Gastrocnemius medialis (tissue), 4 donors: ENCODE measurements at regions not wholly inside any gene's neighbourhood (a gene's known extent, or its start where the extent isn't known, plus 50 kb on each side); places are given as distances from the start of the nearest gene placed in this dataset.

ENCODE experiments used
- ATAC-seq, 2 donors: fragments of 150-250 bp; one replicate each; pipeline ENCODE4 v1.9.1; 2016
- DNase-seq, 2 donors: peaks; one replicate each; pipeline ENCODE4 v3.0.0-alpha.2; 2019
- H3K27ac ChIP-seq, 4 donors: fragments of 200-600 bp; sonication (generic); 1 replicate in 1 of 4; 2 replicates in 3 of 4; pipeline ENCODE4 v1.5.1; 2016 to 2018; ENCODE audit warnings: mild to moderate bottlenecking in 2 of 4, moderate library complexity in 1 of 4
- H3K27me3 ChIP-seq, 3 donors: fragments of 200-600 bp; sonication (generic) in 2 of 3; 1 replicate in 1 of 3; 2 replicates in 2 of 3; pipeline versions ENCODE4 v1.5.1 to v1.6.0; 2016 to 2019; ENCODE audit warnings: mild to moderate bottlenecking in 1 of 3, moderate library complexity in 1 of 3
- H3K36me3 ChIP-seq, 2 donors: fragments of 200-600 bp; sonication (generic) in 1 of 2; one replicate each; pipeline ENCODE4 v1.5.1; 2017 to 2018
- H3K4me1 ChIP-seq, 2 donors: fragments of 200-600 bp; sonication (generic) in 1 of 2; one replicate each; pipeline ENCODE4 v1.5.1; 2016 to 2017; ENCODE audit warnings: mild to moderate bottlenecking in 2 of 2
- H3K4me3 ChIP-seq, 4 donors: fragments of 200-600 bp; sonication (generic) in 3 of 4; 1 replicate in 1 of 4; 2 replicates in 3 of 4; pipeline ENCODE4 v1.5.1; 2016 to 2019; ENCODE audit warnings: mild to moderate bottlenecking in 2 of 4
- H3K9me3 ChIP-seq, 3 donors: fragments of 200-600 bp; sonication (generic) in 2 of 3; 1 replicate in 1 of 3; 2 replicates in 2 of 3; pipeline ENCODE4 v1.5.1; 2016 to 2019
- POLR2A ChIP-seq, 2 donors: fragments of 450-650 bp; IDR thresholded peaks; one replicate each; pipeline ENCODE4 v1.6.1; 2017; ENCODE audit warnings: antibody characterized with exemption in 2 of 2, mild to moderate bottlenecking in 2 of 2, moderate library complexity in 2 of 2
- in situ Hi-C, 4 donors: fragments of 200-750 bp; cut with MboI; loops; one replicate each; pipeline versions ENCODE4 v1.15.0 to v1.8.0; 2017; ENCODE audit warnings: low sequenced_read_pairs in 4 of 4
- intact Hi-C: fragments of 100-400 bp; cut with DNase I; formaldehyde crosslinking; loops from one replicate; pipeline ENCODE4 v1.15.1; 2023; ENCODE audit warnings: low total_unique reads
- TF ChIP-seq, protein P1 (sequence below), 5 experiments: fragments of 450-650 bp in 3 of 5; fragments of 200-600 bp in 2 of 5; sonication (generic) in 2 of 5; IDR thresholded peaks in 4 of 5; conservative IDR thresholded peaks in 1 of 5; 1 replicate in 4 of 5; 2 replicates in 1 of 5; pipeline ENCODE4 v1.5.1; 2016 to 2019; ENCODE audit warnings: antibody characterized with exemption in 5 of 5, mild to moderate bottlenecking in 3 of 5, moderate library complexity in 3 of 5

DNA sequence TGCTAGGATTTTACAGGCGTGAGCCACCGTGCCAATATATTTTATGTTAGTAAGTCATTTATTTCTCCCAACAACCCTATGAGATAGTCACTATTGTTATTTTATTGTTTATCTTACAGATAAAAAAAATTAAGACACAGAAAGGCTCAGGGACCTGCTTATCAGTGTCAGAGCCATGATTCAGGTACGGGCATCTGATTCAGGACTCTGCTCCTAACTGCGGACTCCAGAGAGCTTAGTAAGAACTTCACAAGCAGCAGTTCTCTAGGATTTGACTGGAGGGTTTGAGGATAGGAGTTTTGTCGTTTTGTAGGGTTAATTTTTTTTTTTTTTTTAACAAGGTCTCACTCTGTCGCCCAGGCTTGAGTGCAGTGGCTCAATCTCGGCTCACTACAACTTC lies 174.2 kb downstream of the BCL11A start:
- ATAC-seq, result no peak
- TF ChIP-seq, protein P1, sequence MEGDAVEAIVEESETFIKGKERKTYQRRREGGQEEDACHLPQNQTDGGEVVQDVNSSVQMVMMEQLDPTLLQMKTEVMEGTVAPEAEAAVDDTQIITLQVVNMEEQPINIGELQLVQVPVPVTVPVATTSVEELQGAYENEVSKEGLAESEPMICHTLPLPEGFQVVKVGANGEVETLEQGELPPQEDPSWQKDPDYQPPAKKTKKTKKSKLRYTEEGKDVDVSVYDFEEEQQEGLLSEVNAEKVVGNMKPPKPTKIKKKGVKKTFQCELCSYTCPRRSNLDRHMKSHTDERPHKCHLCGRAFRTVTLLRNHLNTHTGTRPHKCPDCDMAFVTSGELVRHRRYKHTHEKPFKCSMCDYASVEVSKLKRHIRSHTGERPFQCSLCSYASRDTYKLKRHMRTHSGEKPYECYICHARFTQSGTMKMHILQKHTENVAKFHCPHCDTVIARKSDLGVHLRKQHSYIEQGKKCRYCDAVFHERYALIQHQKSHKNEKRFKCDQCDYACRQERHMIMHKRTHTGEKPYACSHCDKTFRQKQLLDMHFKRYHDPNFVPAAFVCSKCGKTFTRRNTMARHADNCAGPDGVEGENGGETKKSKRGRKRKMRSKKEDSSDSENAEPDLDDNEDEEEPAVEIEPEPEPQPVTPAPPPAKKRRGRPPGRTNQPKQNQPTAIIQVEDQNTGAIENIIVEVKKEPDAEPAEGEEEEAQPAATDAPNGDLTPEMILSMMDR (IDR thresholded peaks at IDR 0.05 in 4 of 5, conservative IDR thresholded peaks at IDR 0.05 in 1 of 5), result no peak
- no peak for TF ChIP-seq POLR2A (IDR thresholded peaks at IDR 0.05)
- Histone ChIP-seq H3K27ac (no peak overlapping the region), H3K4me1 (no peaks in the 10 kb centered on the region), H3K36me3 (no peaks in the 10 kb centered on the region), H3K27me3 (no peaks in the 10 kb centered on the region), H3K9me3 (no peaks in the 10 kb centered on the region), H3K4me3 (no peak overlapping the region)
- intact Hi-C loops (no loop called here), in situ Hi-C loops (no loop called here)
- no peak for DNase-seq

DNA sequence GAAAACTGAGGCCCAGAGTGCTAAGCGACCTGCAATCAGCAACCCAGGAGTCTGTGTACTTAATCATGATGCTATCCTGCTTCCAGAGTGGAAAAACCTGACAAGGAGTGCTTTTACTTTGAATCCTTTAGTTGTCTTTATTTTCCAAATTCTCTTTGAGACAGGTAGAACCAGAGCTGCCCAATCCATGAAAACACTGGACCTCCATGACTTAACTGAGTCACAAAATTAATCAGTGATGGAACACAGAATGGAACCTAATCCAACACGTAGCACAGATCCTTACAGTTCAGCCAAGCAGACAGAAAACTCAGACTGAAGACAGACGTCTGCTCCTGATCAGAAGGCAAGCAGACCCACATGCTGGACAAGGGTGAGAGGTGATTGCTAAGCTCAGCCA lies 175.6 kb downstream of the BCL11A start:
- no peak overlapping the region for H3K4me3 ChIP-seq
- intact Hi-C loops (no loop called here), in situ Hi-C loops (no loop called here)
- H3K27me3 ChIP-seq, result no peaks in the 10 kb centered on the region
- H3K9me3 ChIP-seq, result no peaks in the 10 kb centered on the region
- no peaks in the 10 kb centered on the region for H3K4me1 ChIP-seq
- DNase-seq, result no peak
- H3K36me3 ChIP-seq, result no peaks in the 10 kb centered on the region
- no peak overlapping the region for H3K27ac ChIP-seq
- ATAC-seq, result no peak
- TF ChIP-seq, protein P1 (IDR thresholded peaks at IDR 0.05 in 4 of 5, conservative IDR thresholded peaks at IDR 0.05 in 1 of 5), result no peak
- no peak for TF ChIP-seq POLR2A (IDR thresholded peaks at IDR 0.05)

DNA sequence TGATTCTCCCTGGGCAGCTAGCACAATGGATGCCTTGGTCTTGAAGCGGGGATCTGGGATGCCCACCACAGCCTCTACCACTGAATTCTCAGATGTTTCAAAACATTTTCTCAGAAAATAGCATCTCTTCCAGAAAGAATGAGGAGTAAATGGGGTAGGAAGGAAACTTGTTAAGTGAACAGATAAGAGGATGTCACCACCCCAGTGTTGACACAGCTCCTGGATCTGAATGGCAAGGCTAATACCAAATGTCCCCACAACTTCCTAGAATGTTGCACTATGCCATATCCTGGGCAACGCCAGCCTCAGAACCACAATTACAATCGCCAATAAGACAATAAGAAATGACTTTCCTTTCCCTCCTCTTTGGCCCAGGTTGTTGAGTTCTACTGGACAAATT lies 177.2 kb downstream of the BCL11A start:
- Histone ChIP-seq H3K27me3 (no peaks in the 10 kb centered on the region), H3K36me3 (no peaks in the 10 kb centered on the region), H3K9me3 (no peaks in the 10 kb centered on the region), H3K4me3 (no peak overlapping the region), H3K4me1 (no peaks in the 10 kb centered on the region), H3K27ac (no peak overlapping the region)
- intact Hi-C loops, result no loop called here
- in situ Hi-C loops, result no loop called here
- TF ChIP-seq POLR2A (IDR thresholded peaks at IDR 0.05), result no peak
- no peak for ATAC-seq
- no peak for DNase-seq

DNA sequence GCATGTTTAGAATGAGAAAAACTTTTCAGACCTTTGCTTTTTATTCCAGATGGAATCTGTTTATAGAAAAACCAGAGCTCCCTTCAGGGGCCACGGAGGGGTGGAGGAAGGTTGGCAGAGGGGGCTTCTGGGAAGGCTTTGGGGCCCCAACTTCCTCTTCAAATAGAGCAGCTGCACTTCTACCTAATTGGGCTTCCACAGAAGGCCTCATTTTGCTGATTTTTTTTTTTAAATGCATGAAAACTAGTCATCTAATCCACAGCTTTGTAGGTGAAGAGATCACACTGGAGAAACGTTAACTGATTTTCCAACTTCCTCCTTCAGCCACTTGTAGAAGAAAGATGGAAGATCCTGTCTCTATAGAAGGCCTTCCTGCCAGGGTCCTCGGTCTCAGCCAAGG lies 181.8 kb downstream of the BCL11A start:
- no peak overlapping the region for H3K4me3 ChIP-seq
- no peak for DNase-seq
- no peak overlapping the region for H3K27ac ChIP-seq
- in situ Hi-C loops, result no loop called here
- TF ChIP-seq, protein P1 (IDR thresholded peaks at IDR 0.05 in 4 of 5, conservative IDR thresholded peaks at IDR 0.05 in 1 of 5), result no peak
- no peak for TF ChIP-seq POLR2A (IDR thresholded peaks at IDR 0.05)
- H3K9me3 ChIP-seq, result no peaks in the 10 kb centered on the region
- no peaks in the 10 kb centered on the region for H3K27me3 ChIP-seq
- ATAC-seq, result no peak
- H3K36me3 ChIP-seq, result no peaks in the 10 kb centered on the region
- H3K4me1 ChIP-seq, result no peaks in the 10 kb centered on the region
- intact Hi-C loops, result no loop called here

DNA sequence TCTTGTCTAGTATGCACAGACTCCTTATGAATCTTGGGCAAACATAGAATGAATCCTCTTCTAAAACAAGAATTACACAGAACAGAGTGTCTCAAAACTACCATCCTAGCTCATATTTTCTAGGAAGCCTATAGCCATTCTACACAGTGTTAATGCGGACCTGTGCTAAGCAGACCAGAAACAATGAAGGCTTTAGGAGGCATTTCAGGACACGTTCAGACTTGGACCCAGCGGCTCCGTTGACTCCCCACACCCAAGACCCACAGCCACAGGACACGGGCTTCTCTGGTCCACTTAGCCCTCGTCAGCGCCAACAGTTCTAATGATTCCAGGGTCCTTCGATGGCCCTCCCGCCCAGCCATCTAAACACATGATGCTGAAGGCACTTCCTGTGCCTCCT lies 182.2 kb downstream of the BCL11A start:
- in situ Hi-C loops (no loop called here), intact Hi-C loops (no loop called here)
- TF ChIP-seq POLR2A (IDR thresholded peaks at IDR 0.05), result no peak
- TF ChIP-seq, protein P1 (IDR thresholded peaks at IDR 0.05 in 4 of 5, conservative IDR thresholded peaks at IDR 0.05 in 1 of 5), result no peak

More for the DNA sequence above, 182.2 kb downstream of the BCL11A start:
- ATAC-seq (no peak), DNase-seq (no peak)
- H3K4me3 ChIP-seq, result no peak overlapping the region
- H3K4me1 ChIP-seq, result no peaks in the 10 kb centered on the region
- H3K27me3 ChIP-seq, result no peaks in the 10 kb centered on the region
- H3K9me3 ChIP-seq, result no peaks in the 10 kb centered on the region
- no peak overlapping the region for H3K27ac ChIP-seq
- H3K36me3 ChIP-seq, result no peaks in the 10 kb centered on the region
